Hypothalamus (tissue), 51 donors: ENCODE measurements at regions not wholly inside any gene's neighbourhood (a gene's known extent, or its start where the extent isn't known, plus 50 kb on each side); places are given as distances from the start of the nearest gene placed in this dataset.
"Not testable (repeated sequence)": the region's sequence is repeated elsewhere in the genome, so short reads cannot be mapped to it uniquely, and the experiment has no call there.

Source experiments
- DNase-seq, 51 donors: peaks; one replicate each; lab custom pipeline; 2025; lab: John Stamatoyannopoulos, UW

DNA sequence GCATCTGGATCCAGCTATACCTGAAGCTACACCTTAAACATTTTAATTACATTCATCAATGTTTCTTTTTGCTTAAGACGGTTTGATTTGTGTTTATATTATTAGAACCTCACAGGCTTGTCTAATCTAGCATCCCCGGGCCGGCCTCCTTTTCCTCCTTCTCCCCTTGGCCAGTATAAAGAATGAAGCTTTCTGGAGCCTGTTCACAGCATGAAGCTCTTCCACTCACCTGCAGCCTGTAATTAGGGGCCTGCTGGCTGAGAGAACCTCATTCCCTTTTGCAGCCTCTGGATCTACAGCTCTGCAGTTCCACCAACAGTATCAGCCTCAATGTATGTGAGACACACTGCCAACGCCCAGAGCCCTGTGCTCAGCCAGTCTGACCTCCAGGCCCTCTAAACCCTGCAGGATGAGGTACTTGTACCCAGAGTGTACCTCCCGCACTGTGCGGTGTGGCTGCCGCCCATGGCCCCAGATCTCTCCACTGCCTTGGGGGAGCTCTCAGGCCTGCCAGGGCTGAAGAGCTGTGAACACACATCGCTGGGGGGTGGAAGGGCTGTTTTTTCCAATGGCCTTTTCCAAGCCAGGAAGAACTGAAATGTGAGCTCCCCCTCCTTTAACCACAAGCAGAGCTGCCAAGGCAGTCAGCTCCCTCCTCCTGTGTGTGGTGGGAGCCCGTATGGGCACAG, 114.7 kb upstream of the ALDH1A3 start:
- DNase-seq, result no peak

DNA sequence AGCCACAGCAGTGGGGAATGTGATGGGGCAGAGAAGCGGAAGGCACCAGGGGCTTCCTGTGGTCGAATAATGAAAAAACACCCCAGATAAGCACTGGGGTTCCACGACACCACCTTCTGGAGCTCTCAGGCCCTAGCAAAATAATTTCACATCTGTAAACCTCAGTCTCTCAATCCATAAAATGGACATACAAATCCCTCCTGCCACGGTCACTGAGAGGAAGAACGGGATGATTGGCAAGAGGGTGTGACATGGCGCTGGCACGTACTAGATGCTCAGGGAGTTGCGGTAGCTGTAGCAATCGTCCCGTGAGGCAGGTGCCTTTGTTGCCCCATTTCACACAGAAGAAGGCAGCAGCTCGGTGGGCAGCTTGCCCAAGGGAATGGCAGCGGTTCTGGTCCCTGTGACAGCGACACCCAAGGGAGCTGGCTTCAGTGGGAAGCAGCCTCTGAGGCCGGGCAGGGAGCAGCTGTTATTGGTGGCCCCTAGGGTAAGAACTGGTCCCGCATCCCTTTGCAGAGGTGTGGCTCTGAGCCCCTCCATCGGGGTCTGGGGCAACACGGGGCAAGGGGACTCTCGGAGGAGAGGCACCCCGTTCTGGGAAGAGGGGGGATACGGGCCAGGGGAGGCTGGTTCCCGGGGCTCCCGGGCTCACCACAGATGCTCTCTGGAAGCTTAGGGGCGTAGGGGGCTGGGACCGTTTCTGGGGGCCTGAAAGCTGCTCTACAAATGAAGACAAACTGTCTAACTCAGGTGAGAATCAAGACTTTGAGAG, 114.0 kb upstream of the ALDH1A3 start:
- DNase-seq, result no peak

DNA sequence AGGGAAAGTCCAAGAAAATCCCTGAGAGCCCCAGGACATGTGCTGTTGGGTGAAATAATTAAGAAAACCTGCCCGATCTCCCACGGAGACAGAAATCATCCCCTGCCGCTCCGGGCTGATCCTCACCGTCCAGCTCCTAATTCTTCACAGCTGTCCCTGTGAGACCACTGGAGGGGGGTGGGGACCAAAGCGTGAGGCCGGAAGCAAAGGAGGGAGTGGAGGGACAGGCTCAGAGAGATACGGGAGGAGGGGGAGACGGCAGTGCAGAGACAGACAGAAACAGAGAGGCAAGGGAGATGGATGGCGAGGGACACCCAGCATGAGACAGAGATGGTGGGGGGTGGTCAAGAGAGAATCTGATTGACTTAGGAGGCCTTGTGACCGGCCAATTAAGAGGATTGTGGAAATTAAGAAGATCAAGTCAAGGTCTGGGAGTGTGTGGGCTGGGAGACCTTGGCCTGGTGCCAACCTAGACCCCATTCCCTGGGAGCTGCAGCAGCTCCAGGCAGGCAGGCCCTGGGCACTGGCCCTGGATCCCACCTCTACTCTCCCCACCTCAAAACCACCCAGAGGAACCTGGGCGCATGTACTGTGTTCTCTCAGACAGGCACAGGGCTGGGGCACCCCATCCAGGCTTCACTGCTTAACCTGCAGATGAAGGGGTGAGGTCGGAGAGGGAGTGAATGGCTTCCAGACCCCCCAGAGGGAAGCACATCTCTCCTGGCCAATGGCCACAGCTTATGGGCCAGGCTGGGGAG, 113.2 kb upstream of the ALDH1A3 start:
- no peak for DNase-seq

DNA sequence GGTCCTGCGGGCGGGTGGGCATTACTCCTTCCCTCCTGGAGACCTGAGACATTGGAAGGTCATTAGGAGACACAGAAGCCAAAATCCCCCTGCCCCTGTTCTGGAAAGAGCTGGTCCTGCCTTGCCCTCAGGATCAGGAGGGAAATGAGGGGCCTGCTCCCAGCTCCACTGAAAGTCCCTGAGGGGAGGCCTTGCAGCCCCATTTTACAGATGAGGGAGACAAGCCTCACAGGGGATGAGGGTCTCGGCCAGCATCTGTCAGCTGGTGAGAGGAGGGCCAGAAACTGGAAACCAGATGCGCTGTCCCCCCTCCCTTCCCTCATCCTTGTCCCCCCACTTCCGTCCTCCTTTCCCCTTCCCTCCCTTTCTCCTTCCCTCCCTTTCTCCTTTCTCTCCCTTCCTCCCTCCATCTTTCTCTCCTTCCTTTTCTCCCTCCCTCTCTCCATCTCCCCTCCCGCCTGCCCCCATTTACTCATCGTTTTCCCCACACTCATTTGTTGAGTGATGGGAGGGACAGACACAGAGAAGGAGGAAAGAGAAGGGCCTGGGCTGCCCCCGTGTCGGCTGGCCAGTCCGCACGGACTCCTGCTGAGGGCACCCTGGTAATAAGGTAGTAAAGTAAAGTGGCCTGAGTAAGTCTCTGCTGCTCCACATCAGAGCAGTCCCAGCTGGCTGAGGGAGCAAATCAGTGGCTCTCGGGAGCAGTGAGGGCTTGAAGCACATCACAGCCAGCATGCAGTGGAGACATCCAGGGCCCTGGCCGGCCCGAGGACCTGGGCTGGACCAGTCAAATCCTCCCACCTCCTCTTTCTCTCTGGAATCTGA, 112.4 kb upstream of the ALDH1A3 start:
- DNase-seq, result no peak

DNA sequence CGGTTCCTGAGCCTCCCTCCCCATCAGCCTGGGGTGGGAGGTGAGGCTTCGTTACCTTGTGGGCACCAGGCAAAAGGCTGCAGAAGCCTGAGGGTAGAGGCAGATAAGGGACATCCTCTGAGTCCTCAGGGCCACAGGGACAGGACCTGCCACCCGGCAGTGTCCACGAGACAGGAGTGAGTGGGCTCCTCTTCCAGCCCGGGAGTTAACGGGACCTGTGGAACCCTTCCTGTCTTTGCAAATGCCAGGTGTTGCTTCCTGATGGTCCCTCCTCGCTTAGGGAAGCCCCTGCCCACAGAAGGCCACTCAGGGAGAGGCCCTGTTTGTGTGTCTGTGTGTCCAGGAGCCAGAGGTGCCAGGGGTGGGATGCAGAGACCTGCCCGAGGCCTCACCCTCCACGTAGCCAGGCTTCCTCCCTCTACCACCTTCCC, 111.1 kb upstream of the ALDH1A3 start:
- DNase-seq, result no peak

DNA sequence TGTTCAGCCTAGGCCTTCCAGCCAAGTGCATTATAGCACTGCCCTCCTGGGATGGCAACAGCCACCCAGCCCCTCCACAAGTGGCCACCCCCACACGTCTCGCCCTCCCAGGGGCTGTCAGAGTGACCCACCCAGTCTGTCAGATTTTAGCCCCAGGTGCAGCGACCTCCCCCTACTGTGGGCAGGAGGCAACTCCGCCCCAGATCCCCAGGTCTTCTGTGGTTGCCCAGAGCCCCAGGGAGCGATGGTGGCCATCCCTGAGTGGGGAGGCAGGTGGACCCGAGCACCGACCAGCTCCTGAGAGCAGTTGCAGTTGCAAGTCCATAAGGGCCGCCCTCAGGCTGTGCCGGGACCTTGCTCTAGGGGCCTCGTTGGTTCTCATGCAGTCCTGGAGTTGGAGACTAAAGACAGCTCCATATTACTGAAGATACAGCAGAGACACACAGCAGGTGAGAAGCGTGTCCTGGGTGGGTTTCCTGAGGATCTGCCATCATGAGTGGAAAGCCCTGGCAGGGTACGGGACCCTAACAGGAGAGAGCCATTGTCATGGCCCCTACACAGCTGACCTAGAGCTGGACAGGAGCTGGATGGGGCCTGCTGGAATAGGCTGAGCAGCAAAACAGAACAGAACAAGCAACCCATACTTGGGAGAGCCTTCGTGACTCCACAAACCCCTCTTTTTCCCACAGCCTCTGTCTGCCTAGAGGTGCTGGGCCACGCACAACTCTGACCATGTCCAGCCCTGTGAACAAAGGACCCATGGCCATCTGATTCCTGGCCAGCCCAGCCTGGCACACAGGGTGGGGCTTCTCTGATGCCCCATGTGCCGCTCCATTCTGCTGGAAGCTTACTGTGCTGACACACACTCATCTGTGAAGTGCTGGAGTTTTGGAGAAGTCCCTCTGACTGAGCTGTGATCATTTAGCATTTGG, 110.3 kb upstream of the ALDH1A3 start:
- no peak for DNase-seq

DNA sequence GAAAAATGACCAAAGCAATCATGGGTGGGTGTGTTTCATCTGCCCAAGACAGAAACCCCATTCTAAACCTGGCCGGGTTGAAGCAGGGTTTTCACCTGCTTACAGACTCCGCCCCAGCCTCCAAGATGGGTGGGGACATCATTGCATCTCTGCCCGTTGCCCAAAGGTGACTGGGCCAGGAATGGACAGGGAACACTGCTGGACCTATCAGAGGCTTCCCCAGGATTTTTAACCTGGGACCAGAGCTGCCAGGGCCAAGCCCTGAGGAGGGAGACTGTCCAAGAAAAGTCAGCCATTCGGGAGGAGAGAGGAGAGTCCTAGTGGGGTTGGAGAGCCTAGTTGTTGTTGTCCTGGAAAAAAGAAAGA, 109.7 kb upstream of the ALDH1A3 start:
- no peak for DNase-seq

DNA sequence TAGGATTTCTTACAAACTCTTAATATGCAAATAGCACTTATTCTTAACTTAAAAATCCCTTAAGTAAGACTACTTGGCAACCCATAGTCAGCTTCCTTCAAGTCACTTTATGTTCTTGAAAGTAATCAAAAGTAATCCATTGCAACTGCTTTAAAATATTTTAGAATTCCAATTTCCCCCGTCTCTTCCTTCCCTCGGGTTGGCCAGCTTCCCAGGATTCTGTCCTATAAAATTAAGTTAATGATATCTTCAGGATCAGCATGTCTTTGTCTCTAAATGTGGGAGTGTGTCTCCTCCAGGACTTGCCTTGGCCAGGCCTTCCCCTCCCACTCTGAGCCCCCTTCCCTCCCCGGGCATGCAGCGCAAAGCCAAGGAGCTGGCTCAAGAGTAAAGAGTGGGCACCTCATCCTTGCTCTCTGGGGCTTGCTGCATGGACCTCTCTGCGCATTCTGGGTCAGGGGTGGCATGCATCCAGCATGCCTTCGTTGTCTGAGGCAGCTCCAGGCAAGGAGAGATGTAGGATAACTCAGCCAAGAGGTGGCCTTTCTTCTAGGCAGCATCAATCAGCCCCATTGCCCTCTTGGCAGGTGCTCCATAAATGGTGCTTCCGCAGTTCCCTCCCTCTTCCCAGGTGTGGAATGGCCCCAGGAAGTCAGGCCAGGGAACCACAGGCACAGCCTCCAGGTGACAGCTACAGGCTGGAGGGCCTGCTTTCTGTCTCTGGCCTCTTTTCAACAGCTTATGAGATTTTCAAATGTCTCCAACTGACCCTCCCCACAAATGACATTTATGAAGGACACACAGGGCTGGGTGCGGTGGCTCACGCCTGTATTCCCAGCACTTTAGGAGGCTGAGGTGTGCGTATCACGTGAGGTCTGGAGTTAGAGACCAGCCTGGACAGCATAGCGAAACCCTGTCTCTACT, 108.7 kb upstream of the ALDH1A3 start:
- no peak for DNase-seq

DNA sequence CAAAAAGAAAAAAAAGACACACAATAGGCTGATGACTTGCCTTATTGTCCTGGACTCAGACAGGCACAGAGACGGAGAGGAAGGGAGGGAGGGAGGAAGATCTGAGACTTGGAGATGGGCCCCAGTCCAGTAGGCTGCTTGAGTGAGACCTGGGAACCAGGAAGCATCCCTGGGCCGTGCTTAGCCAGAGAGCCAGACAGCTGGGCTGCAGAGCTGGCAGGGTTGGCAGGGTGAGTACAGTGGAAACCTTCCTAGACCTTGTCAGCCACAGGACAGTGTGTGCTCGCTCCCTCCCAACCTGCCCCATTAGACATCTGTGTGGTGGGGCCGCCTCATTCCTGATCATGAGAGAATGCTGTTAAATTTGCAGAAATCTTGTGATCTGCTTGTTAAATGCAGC, 107.9 kb upstream of the ALDH1A3 start:
- no peak for DNase-seq

DNA sequence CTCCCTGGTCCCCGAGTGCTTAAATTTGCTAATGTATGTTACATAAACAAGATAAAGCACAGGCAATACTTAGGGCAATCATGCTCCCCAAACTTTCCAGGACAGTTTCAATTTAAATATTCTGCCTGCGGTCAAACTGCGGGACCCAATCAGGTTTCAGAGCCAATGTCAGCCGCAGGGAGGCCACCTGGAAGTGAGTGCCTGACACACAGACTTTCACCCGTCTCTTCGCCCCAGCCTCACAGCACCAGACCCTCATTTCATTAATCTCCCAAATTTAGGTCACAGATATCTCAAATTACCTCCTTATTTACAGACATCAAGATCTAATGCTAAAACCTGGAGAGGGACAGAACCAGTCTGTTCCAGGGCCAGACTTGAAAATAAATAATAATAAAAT, 107.2 kb upstream of the ALDH1A3 start:
- DNase-seq, result no peak

DNA sequence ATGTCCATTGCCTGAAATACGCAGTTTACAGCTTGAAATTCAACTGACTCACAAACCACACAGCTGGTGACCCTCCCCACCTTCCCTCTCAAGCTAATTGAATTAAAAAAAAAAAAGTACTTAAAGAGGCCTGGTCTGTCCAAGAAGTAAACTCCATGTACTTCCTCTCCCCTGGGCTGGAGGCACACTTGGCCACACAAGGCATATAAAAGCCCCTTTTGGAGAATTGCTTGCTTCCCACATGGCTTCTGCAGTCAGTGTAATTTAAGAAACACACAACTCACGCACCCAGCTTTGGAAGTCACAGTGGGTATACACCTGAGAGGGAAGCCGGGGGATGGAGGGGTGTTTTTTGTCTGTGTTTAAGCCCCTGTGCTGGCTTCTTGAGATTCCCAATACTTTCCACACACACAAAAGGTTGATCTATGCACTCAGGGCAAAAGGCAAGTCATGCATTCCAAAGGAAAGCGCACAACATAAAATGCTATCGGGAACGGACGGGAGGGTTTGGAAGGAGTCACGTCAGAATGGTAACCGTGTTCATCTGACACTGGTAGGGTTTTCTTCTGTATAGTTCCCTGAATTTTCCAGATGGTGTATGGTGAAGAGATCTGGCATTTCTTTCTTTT, 106.6 kb upstream of the ALDH1A3 start:
- DNase-seq, result no peak

DNA sequence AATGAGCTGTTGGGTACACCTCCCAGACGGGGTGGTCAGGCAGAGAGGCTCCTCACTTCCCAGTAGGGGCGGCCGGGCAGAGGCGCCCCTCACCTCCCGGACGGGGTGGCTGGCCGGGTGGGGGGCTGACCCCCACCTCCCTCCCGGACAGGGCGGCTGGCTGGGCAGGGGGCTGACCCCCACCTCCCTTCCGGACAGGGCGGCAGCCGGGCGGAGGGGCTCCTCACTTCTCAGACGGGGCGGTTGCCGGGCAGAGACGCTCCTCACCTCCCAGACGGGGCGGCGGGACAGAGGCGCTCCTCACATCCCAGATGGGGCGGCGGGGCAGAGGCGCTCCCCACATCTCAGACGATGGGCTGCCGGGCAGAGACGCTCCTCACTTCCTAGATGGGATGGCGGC, 105.6 kb upstream of the ALDH1A3 start:
- not testable (repeated sequence) for DNase-seq

DNA sequence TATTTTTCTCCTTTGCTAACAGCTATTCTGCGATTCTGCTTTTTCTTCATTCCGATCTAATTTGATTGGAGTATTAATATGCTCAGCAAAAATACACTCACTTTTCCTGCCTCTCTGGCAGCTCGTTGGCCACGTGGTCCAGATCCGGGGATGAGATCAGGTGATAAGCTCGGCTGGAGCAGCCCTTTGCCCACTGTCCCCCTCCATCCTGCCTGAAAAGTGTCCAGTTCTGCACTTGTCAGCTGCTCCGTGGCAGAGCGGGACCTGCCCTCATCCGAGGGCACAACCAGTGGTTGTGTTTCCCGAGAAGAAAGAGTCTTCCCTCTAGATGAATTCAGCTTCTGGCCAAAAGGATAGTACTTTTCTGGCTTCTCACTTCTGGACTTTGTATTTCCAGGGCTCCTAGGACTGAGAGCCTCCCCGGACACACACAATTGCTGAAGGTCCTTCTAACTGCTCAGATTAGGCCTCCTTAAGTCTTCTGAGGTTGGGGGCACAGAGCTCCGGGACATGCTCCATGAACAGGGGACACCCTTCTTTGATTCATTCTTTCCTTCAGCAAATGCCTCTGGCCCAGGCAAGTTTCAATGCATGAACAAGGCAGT, 103.9 kb upstream of the ALDH1A3 start:
- no peak for DNase-seq

DNA sequence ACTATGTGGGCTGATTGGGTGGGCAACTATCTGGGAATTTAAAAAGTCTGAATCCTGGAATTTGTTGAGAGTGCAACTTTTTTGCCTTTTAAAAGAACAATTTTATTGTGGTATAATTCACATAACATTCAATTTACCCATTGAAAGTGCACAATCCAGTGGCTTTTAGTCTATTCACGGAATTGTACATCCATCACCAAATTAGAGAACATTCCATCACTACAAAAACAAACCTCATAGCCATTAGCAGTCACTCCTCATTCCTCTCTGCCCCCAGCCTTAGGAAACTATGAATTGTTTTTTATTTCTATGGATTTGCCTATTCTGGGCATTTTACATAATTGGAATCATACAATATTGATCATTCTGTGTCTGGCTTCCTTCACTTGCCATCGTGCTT, 101.8 kb upstream of the ALDH1A3 start:
- DNase-seq, result no peak

DNA sequence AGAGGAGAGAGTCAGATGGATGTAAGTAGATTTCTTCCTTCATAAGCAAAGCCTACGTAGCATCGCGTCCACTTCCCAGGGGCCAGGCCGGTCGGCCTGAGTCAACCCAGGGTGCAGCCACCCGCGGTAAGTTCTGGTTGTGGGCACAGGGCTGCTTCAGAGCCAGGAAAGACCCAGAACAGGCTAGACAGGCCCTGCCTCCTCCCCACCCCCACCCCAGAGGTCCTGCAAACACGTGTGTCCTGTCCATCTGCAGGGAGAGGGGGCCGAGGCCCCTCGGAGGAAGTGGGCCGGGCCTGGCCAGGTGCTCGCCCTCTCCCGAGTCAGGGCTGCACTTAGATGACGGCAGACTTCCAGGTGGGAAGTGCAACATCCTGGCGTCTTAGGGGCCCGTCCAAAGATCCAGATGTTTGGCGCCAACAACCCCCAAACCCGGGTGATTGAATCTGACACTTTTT, 100.8 kb upstream of the ALDH1A3 start:
- DNase-seq, result no peak

DNA sequence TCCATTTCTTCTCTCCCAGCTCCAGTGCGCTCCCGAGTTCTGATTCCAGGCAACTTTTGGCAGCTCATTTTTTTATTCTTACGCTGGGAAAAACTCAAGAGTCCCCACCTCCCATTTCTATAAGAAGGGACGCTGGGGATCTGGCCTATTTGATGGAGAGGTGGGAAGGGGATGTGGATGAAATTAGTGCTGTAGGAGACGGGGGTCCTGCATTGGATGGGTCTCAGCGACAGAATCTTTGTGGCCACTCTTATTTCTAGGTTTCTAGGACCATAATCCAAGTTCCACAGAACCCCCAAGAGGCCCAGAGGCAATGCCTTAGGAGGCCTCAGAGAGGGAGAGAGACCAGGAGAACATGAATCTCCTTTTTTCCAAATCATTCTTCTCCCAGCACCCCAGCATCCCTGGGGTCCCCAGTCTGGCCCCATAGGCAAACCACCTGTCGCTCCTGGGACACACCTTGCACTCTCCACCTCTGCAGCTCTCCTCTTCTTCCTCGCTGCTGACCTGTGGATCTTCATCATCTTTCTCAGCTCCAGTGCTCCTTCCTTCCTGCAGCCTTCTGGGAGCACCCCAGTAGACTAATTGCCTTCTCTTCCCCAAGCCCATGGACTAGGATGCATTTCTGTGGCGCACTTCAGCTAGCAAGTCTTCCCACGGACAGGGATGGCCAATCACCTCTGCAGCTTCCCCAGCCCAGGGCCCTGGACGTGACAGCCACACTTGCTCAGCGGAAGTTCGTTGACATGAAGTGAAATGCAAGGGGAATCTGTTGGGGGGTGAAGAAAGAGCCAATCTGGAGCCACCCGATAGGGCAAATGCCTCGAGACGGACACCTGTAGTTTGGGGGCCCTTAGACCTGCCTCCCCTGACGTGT, 100.1 kb upstream of the ALDH1A3 start:
- no peak for DNase-seq
